ENCODE measurements at regions not wholly inside any gene's neighbourhood (a gene's known extent, or its start where the extent isn't known, plus 50 kb on each side); places are given as distances from the start of the nearest gene placed in this dataset.

DNA sequence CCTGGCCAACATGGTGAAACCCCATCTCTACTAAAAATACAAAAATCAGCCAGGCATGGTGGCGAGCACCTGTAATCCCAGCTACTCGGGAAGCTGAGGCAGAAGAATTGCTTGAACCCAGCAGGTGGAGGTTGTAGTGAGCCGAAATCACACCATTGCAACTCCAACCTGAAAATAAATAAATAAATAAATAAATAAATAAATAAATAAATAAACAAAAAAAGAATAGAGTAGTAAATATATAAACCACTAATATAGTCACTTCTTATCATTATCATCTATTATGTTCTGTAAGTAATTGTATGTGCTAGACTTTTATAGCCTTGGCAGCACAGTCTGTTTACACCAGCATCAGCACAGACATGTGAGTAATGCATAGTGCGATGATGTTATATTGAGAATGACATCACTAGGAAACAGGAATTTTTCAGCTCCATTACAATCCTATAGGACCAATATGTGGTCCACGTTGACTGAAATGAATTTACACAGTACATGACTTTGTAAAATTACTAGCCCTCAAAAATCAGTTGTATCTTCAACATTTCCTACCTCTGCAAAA is 385.4 kb upstream of the ANKRD30A start:
- Histone ChIP-seq H2AFZ (ENCODE audit: low read length) (no peak overlapping the region), H4K8ac (ENCODE audit: extremely low read depth, insufficient read depth, low read length) (no peak overlapping the region), H2BK120ac (replicated peaks; ENCODE audit: low read depth, low read length) (no peak overlapping the region), H4K20me1 (replicated peaks in 1 of 2; ENCODE audit: control insufficient read depth in 1 of 2, insufficient read depth in 2 of 2, low read length in 2 of 2) (no peaks in the 10 kb centered on the region), H3K4me2 (ENCODE audit: insufficient read depth in 1 of 2, low read depth in 2 of 2, low read length in 2 of 2) (no peak overlapping the region), H2BK20ac (ENCODE audit: low read length) (no peak overlapping the region), H3K79me1 (ENCODE audit: low read depth, low read length) (no peaks in the 10 kb centered on the region), H3K9ac (replicated peaks in 1 of 4; ENCODE audit: extremely low read depth in 1 of 4, low read depth in 3 of 4, low read length in 3 of 4) (no peak overlapping the region), H2BK15ac (ENCODE audit: low read length) (no peak overlapping the region), H3K56ac (replicated peaks; ENCODE audit: insufficient read length, low read depth, low read length) (no peak overlapping the region), H3K4ac (replicated peaks; ENCODE audit: insufficient read length, low read depth, low read length) (no peak overlapping the region), H2AK5ac (ENCODE audit: low read depth, low read length) (no peak overlapping the region), H3K9me3 (ENCODE audit: insufficient read depth in 2 of 2, low read depth in 1 of 2, low read length in 1 of 2) (no peaks in the 10 kb centered on the region; a peak in 1 of 4 replicates), H3K23ac (ENCODE audit: insufficient read length) (no peak overlapping the region), H2BK5ac (ENCODE audit: low read depth, low read length) (no peak overlapping the region), H4K91ac (replicated peaks; ENCODE audit: insufficient read length, low read length) (no peak overlapping the region), H3K4me3 (ENCODE audit: extremely low read depth in 1 of 4, insufficient read depth in 2 of 4, low read depth in 3 of 4, low read length in 4 of 4) (no peak overlapping the region), H3K14ac (ENCODE audit: insufficient read length) (no peak overlapping the region), H3K79me2 (ENCODE audit: control insufficient read depth in 1 of 2, insufficient read depth in 2 of 2, low read length in 2 of 2) (no peaks in the 10 kb centered on the region), H2BK12ac (ENCODE audit: low read depth, low read length) (no peak overlapping the region), H3K23me2 (ENCODE audit: low read depth, low read length) (no peaks in the 10 kb centered on the region; the same call in 1 of the 2 replicates), H3K36me3 (ENCODE audit: control insufficient read depth in 2 of 4, insufficient read depth in 4 of 4, low read length in 3 of 4) (no peaks in the 10 kb centered on the region), H3K27me3 (replicated peaks in 1 of 4; ENCODE audit: control insufficient read depth in 3 of 4, extremely low read depth in 1 of 4, insufficient read depth in 3 of 4, low read length in 3 of 4) (no peaks in the 10 kb centered on the region), H3K18ac (ENCODE audit: extremely low read depth, low read length) (no peak overlapping the region), H4K5ac (ENCODE audit: insufficient read length, low read depth, low read length) (no peak overlapping the region), H3K27ac (ENCODE audit: low read depth, low read length) (no peak overlapping the region), H3K4me1 (replicated peaks in 1 of 4; ENCODE audit: control insufficient read depth in 3 of 4, insufficient read depth in 4 of 4, low read length in 3 of 4) (no peaks in the 10 kb centered on the region)
- WGBS, 2 experiments (ENCODE audit: extremely low coverage in 1 of 2, insufficient coverage in 1 of 2, insufficient read length in 1 of 2, insufficient replicate concordance in 2 of 2, low coverage in 1 of 2, low lambda C conversion rate in 2 of 2, missing lambda C conversion rate in 1 of 2): 85% methylated on average over 5 of the region's 5 CpGs; no CpG with 5 or more reads in 1 of the 2 experiments
- CTCF ChIA-PET (ENCODE audit: partially characterized antibody): interaction anchor here (0.5 kb wide), 1 partner anchor 833 kb away, joined by 6 read pairs; no protein-coding TSS in a partner anchor
- TF ChIP-seq GTF2F1 (IDR thresholded peaks at IDR 0.05; ENCODE audit: borderline replicate concordance, low read depth, low read length): no peak
- no peak for TF ChIP-seq CBX8 (IDR thresholded peaks at IDR 0.05; ENCODE audit: borderline replicate concordance, low read depth, low read length)
- TF ChIP-seq SP1 (IDR thresholded peaks at IDR 0.05; ENCODE audit: low read depth, low read length): no peak
- TF ChIP-seq HDAC6 (IDR thresholded peaks at IDR 0.05; ENCODE audit: low read depth, low read length): no peak
- TF ChIP-seq, protein P1, sequence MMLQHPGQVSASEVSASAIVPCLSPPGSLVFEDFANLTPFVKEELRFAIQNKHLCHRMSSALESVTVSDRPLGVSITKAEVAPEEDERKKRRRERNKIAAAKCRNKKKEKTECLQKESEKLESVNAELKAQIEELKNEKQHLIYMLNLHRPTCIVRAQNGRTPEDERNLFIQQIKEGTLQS (IDR thresholded peaks at IDR 0.05; ENCODE audit: insufficient read depth, low read depth, low read length): no peak
- TF ChIP-seq, protein P2, sequence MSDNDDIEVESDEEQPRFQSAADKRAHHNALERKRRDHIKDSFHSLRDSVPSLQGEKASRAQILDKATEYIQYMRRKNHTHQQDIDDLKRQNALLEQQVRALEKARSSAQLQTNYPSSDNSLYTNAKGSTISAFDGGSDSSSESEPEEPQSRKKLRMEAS (IDR thresholded peaks at IDR 0.05): no peak
- no peak for TF ChIP-seq KDM5A (IDR thresholded peaks at IDR 0.05; ENCODE audit: low read length)
- TF ChIP-seq NRF1 (IDR thresholded peaks at IDR 0.05; ENCODE audit: low read depth, low read length): no peak
- TF ChIP-seq NANOG (IDR thresholded peaks at IDR 0.05; ENCODE audit: insufficient read depth, low read depth, low read length, poor library complexity, severe bottlenecking): no peak
- TF ChIP-seq TBP (IDR thresholded peaks at IDR 0.05; ENCODE audit: low read depth, low read length): no peak
- TF ChIP-seq CBX5 (IDR thresholded peaks at IDR 0.05; ENCODE audit: low read depth, low read length): no peak
- TF ChIP-seq RFX5 (IDR thresholded peaks at IDR 0.05; ENCODE audit: borderline replicate concordance, low read depth, low read length): no peak
- FAIRE-seq (no peak), DNase-seq (ENCODE audit: low read depth in 1 of 2, low spot score in 2 of 2) (no peak)
- POLR2A ChIA-PET (ENCODE audit: partially characterized antibody): no interaction called here
